Testis (tissue), 2 donors: ENCODE measurements at regions not wholly inside any gene's neighbourhood (a gene's known extent, or its start where the extent isn't known, plus 50 kb on each side); places are given as distances from the start of the nearest gene placed in this dataset.

Experiments used
- POLR2A ChIP-seq: fragments of 450-650 bp; IDR thresholded peaks from one replicate; pipeline ENCODE4 v1.6.1; 2017; ENCODE audit warnings: antibody characterized with exemption, mild to moderate bottlenecking, moderate library complexity
- TF ChIP-seq, protein P1 (sequence below), 3 experiments: fragments of 450-650 bp in 2 of 3; fragments of 200-600 bp in 1 of 3; sonication (generic) in 1 of 3; IDR thresholded peaks; one replicate each; pipeline ENCODE4 v1.5.1; 2016 to 2019; ENCODE audit warnings: antibody characterized with exemption in 3 of 3, mild to moderate bottlenecking in 2 of 3, moderate library complexity in 1 of 3

DNA sequence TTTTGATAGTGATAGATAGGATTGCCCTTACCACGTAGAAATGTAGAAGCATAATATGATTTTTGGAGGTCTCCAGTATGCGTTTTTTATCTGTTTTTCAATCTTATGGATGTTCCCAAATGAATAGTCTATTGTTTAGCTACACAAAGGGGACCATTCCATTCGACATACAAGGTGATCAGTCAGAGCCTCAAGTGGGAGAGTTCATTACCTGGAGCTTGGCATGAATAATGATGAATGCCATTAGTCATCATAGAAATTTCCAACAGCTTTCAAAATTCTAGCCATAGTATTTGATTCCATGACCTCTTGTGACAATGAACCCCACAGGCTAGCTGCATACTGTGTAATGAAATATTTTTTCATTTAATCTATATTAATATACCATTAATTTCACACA, 123.6 kb downstream of the PDHA2 start:
- no peak for TF ChIP-seq POLR2A
- TF ChIP-seq, protein P1, sequence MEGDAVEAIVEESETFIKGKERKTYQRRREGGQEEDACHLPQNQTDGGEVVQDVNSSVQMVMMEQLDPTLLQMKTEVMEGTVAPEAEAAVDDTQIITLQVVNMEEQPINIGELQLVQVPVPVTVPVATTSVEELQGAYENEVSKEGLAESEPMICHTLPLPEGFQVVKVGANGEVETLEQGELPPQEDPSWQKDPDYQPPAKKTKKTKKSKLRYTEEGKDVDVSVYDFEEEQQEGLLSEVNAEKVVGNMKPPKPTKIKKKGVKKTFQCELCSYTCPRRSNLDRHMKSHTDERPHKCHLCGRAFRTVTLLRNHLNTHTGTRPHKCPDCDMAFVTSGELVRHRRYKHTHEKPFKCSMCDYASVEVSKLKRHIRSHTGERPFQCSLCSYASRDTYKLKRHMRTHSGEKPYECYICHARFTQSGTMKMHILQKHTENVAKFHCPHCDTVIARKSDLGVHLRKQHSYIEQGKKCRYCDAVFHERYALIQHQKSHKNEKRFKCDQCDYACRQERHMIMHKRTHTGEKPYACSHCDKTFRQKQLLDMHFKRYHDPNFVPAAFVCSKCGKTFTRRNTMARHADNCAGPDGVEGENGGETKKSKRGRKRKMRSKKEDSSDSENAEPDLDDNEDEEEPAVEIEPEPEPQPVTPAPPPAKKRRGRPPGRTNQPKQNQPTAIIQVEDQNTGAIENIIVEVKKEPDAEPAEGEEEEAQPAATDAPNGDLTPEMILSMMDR (IDR thresholded peaks at IDR 0.05) = no peak
